Panc1 (cell line): ENCODE measurements at regions not wholly inside any gene's neighbourhood (a gene's known extent, or its start where the extent isn't known, plus 50 kb on each side); places are given as distances from the start of the nearest gene placed in this dataset.

Source experiments
- ATAC-seq: fragments of 200-7000 bp; cut with Tn5 transposase; 2 replicates; pipeline ENCODE4 v1.9.1; 2020; ENCODE audit warnings: mild to moderate bottlenecking, moderate library complexity
- BruUV-seq: library from RNA; stranded (reverse); fragments of 400-500 nt; replicated peaks from 2 replicates; lab custom pipeline; 2021; lab: Mats Ljungman, UMichigan
- CTCF ChIA-PET: fragments of 300-600 bp; sonication (Branson Sonifier 250); formaldehyde crosslinking; loops from one replicate; lab custom pipeline; 2022; ENCODE audit warnings: antibody characterized with exemption; lab: Charles Lee
- POLR2A ChIA-PET: fragments of 300-600 bp; sonication (Branson Sonifier 250); formaldehyde crosslinking; loops from one replicate; lab custom pipeline; 2022; ENCODE audit warnings: antibody characterized with exemption; lab: Charles Lee
- DNase-seq: peaks from one replicate; pipeline ENCODE4 v3.0.0-alpha.2; 2010; ENCODE audit warnings: low read depth, low spot score
- H3K27ac ChIP-seq: 2 replicates; pipeline ENCODE4 v1.5.1; 2011; ENCODE audit warnings: mild to moderate bottlenecking, low read length, inconsistent platforms
- H3K27me3 ChIP-seq: fragments of 200-500 bp; sonication (Bioruptor generic); 2 replicates; pipeline ENCODE4 v1.6.0; 2014; ENCODE audit warnings: low read length, inconsistent platforms; ENCODE audit not compliant: control insufficient read depth, insufficient read depth
- H3K36me3 ChIP-seq: fragments of 200-500 bp; sonication (Bioruptor generic); 2 replicates; pipeline ENCODE4 v1.5.1; 2014; ENCODE audit warnings: inconsistent platforms, mild to moderate bottlenecking, low read length, moderate library complexity; ENCODE audit not compliant: control insufficient read depth, insufficient read depth
- H3K4me1 ChIP-seq: 2 replicates; pipeline ENCODE4 v1.5.1; 2011; ENCODE audit warnings: inconsistent platforms, mild to moderate bottlenecking, low read length, moderate library complexity; ENCODE audit not compliant: control insufficient read depth, insufficient read depth
- H3K4me3 ChIP-seq, 2 experiments: 2 replicates each; pipeline ENCODE4 v1.5.1; 2011 to 2012; ENCODE audit warnings: low read depth in 2 of 2, low read length in 2 of 2, mild to moderate bottlenecking in 2 of 2, inconsistent platforms in 1 of 2, moderate library complexity in 1 of 2
- H3K9me3 ChIP-seq: fragments of 200-500 bp; sonication (Bioruptor generic); 2 replicates; pipeline ENCODE4 v1.5.1; 2014; ENCODE audit warnings: low read depth, mild to moderate bottlenecking, inconsistent platforms, low read length, moderate library complexity; ENCODE audit not compliant: control insufficient read depth, insufficient read depth
- POLR2AphosphoS5 ChIP-seq: IDR thresholded peaks from 2 replicates; pipeline ENCODE4 v1.6.1; 2012; ENCODE audit warnings: mild to moderate bottlenecking, low read depth, low read length, moderate library complexity
- SIN3A ChIP-seq: IDR thresholded peaks from 2 replicates; pipeline ENCODE4 v1.6.1; 2012; ENCODE audit warnings: low read depth, mild to moderate bottlenecking, low read length, moderate library complexity, borderline replicate concordance; ENCODE audit not compliant: insufficient read depth
- TCF7L2 ChIP-seq: IDR thresholded peaks from 2 replicates; pipeline ENCODE4 v1.6.1; 2011; ENCODE audit warnings: mild to moderate bottlenecking, low read depth, low read length, inconsistent platforms
- in situ Hi-C: cut with HindIII; loops from 2 replicates; pipeline ENCODE4 v1.10.0; 2016; ENCODE audit warnings: low sequenced_read_pairs, low pct_unique_long_range_greater_than_20kb
- intact Hi-C: fragments of 100-400 bp; cut with micrococcal nuclease; formaldehyde crosslinking; loops from one replicate; pipeline ENCODE4 v1.10.0; 2022; ENCODE audit not compliant: unreplicated experiment
- TF ChIP-seq, protein P1 (sequence below), 2 experiments: IDR thresholded peaks; 2 replicates each; pipeline ENCODE4 v1.6.1; 2011 to 2012; ENCODE audit warnings: low read depth in 2 of 2, control low read depth in 1 of 2, low read length in 1 of 2, mild to moderate bottlenecking in 1 of 2, moderate library complexity in 1 of 2; ENCODE audit not compliant: insufficient read depth in 1 of 2
- TF ChIP-seq, protein P2 (sequence below): fragments of 450-650 bp; IDR thresholded peaks from 2 replicates; pipeline ENCODE4 v1.5.1; 2017; ENCODE audit warnings: mild to moderate bottlenecking

DNA sequence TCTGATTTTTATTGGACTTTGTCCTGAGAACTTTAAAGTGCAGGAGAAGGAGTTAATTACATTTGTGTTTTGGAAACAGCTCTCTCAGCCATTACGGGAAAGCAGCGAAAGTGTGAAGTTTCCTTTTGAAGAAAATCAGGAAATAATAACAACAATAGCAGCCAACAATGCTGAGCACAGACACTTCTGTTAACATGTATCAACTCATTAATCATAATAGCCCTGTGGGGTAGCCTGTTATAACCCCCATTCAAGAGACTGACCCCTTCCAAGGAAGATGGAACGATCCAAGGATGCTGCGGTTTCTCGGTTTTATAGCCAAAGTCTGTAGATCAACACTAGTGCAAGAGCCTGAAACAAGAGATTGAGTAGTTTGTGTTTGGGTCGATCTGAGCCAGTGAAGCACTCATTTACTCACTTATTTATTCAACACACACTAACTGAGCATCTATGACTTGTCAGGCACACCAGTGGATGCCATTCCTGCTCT lies 195.5 kb downstream of the DRD1 start:
- Histone ChIP-seq H3K27ac (no peak overlapping the region), H3K9me3 (no peaks in the 10 kb centered on the region), H3K4me3 (no peak overlapping the region), H3K4me1 (no peaks in the 10 kb centered on the region), H3K36me3 (no peaks in the 10 kb centered on the region), H3K27me3 (no peaks in the 10 kb centered on the region)
- POLR2A ChIA-PET = no interaction called here
- ATAC-seq (no peak), DNase-seq (no peak)
- intact Hi-C loops (no loop called here), in situ Hi-C loops (no loop called here)
- TF ChIP-seq, protein P1, sequence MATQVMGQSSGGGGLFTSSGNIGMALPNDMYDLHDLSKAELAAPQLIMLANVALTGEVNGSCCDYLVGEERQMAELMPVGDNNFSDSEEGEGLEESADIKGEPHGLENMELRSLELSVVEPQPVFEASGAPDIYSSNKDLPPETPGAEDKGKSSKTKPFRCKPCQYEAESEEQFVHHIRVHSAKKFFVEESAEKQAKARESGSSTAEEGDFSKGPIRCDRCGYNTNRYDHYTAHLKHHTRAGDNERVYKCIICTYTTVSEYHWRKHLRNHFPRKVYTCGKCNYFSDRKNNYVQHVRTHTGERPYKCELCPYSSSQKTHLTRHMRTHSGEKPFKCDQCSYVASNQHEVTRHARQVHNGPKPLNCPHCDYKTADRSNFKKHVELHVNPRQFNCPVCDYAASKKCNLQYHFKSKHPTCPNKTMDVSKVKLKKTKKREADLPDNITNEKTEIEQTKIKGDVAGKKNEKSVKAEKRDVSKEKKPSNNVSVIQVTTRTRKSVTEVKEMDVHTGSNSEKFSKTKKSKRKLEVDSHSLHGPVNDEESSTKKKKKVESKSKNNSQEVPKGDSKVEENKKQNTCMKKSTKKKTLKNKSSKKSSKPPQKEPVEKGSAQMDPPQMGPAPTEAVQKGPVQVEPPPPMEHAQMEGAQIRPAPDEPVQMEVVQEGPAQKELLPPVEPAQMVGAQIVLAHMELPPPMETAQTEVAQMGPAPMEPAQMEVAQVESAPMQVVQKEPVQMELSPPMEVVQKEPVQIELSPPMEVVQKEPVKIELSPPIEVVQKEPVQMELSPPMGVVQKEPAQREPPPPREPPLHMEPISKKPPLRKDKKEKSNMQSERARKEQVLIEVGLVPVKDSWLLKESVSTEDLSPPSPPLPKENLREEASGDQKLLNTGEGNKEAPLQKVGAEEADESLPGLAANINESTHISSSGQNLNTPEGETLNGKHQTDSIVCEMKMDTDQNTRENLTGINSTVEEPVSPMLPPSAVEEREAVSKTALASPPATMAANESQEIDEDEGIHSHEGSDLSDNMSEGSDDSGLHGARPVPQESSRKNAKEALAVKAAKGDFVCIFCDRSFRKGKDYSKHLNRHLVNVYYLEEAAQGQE (IDR thresholded peaks at IDR 0.05; ENCODE audit: insufficient read depth in 1 of 2, low read depth in 2 of 2, low read length in 1 of 2) = no peak
- TF ChIP-seq POLR2AphosphoS5 (no peak), TCF7L2 (no peak)
- TF ChIP-seq, protein P2, sequence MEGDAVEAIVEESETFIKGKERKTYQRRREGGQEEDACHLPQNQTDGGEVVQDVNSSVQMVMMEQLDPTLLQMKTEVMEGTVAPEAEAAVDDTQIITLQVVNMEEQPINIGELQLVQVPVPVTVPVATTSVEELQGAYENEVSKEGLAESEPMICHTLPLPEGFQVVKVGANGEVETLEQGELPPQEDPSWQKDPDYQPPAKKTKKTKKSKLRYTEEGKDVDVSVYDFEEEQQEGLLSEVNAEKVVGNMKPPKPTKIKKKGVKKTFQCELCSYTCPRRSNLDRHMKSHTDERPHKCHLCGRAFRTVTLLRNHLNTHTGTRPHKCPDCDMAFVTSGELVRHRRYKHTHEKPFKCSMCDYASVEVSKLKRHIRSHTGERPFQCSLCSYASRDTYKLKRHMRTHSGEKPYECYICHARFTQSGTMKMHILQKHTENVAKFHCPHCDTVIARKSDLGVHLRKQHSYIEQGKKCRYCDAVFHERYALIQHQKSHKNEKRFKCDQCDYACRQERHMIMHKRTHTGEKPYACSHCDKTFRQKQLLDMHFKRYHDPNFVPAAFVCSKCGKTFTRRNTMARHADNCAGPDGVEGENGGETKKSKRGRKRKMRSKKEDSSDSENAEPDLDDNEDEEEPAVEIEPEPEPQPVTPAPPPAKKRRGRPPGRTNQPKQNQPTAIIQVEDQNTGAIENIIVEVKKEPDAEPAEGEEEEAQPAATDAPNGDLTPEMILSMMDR = no peak
- CTCF ChIA-PET = no interaction called here
- no TSS peak for BruUV-seq

DNA sequence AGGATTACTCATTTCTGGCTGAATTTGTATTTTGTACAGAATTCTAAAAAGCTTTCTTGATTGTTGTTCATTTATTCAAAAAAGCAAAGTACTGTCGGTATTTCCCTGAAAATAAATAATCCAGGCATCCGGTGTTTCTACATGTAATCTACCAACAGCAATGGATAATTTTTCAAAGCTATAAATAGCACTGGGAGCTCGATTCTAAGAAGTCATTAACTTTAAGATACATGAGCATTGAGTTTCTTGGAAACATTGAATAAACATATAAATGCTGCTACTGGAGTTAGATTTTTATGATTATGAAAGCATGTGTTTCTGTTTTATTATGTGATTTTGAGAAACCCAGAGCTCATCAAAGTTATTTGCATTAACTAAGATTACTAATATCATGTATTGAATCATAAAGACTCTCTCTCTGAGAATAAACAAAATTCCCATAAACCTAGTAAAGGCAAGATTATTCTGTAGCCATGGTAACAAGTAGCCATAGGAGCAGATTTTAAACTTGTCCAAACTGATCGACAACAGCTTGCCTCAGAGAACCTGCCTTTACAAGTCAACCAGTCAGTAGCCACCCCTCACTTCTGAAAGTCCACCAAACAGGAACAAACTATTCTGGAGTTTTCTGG lies 197.0 kb downstream of the DRD1 start:
- DNase-seq (no peak), ATAC-seq (no peak)
- Histone ChIP-seq H3K4me3 (no peak overlapping the region), H3K36me3 (no peaks in the 10 kb centered on the region), H3K27ac (no peak overlapping the region), H3K9me3 (no peaks in the 10 kb centered on the region), H3K4me1 (no peaks in the 10 kb centered on the region), H3K27me3 (no peaks in the 10 kb centered on the region)
- CTCF ChIA-PET = no interaction called here
- BruUV-seq = no TSS peak
- POLR2A ChIA-PET = interaction anchor here (0.6 kb wide), 1 partner anchor 138 kb away, joined by 3 read pairs; no protein-coding TSS in a partner anchor
- in situ Hi-C loops (no loop called here), intact Hi-C loops (no loop called here)
- TF ChIP-seq SIN3A (no peak), TCF7L2 (no peak), POLR2AphosphoS5 (no peak)
- TF ChIP-seq, protein P2 = no peak
- TF ChIP-seq, protein P1 (IDR thresholded peaks at IDR 0.05; ENCODE audit: insufficient read depth in 1 of 2, low read depth in 2 of 2, low read length in 1 of 2) = no peak
